ENCODE measurements at regions not wholly inside any gene's neighbourhood (a gene's known extent, or its start where the extent isn't known, plus 50 kb on each side); places are given as distances from the start of the nearest gene placed in this dataset.

GRCh38 chr5:2660315-2660714, 91.2 kb downstream of the IRX2 start:
- intact Hi-C loops (cut with DNase I) = no loop called here
- ATAC-seq = no peak
- Histone ChIP-seq H3K27ac (no peak overlapping the region), H3K36me3 (no peaks in the 10 kb centered on the region), H3K27me3 (no peaks in the 10 kb centered on the region), H3K4me1 (no peaks in the 10 kb centered on the region), H3K9me3 (no peaks in the 10 kb centered on the region), H3K4me3 (no peak overlapping the region)
- WGBS, 2 donors = 6 to 11% methylated on average over 8 of the region's 8 CpGs
- no peak for DNase-seq
- TF ChIP-seq CTCF (IDR thresholded peaks at IDR 0.05) = no peak
- no peak for FAIRE-seq

- Histone ChIP-seq H3K27me3 (peaks cover 0 to 4% (median 0%) of the 10 kb centered on the region in 4 donors), H3K36me3 (no peaks in the 10 kb centered on the region), H3K4me3 (no peak overlapping the region), H3K27ac (no peak overlapping the region), H3K4me1 (no peaks in the 10 kb centered on the region), H3K9me3 (no peaks in the 10 kb centered on the region)
- DNase-seq = no peak
- WGBS, 2 donors = 41 to 48% methylated on average over 18 of the region's 18 CpGs
- TF ChIP-seq CTCF (IDR thresholded peaks at IDR 0.05) = no peak
- intact Hi-C loops (cut with DNase I) = no loop called here
- ATAC-seq = no peak
- FAIRE-seq = no peak
These were observed 92.5 kb downstream of the IRX2 start for GRCh38 chr5:2658881-2659470.

DNA sequence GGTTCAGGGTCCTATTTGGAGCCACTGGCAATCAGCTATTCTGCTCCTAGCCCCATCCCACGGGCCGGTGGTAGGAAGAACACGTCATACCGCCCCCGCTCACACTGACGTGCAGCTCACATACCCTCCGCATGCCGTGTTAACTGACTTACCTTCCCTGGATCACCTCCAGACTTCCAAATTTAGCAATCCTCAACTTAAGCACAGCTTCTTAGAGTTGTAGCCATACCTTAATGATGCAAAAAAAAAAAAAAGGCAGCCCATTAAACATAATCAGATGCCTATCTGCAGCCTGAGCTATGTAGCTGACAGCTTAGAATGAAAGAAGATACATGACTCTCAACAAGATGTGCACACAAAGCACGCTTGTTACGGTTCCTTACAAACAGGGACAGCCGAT, 93.0 kb downstream of the IRX2 start:
- no peak for TF ChIP-seq CTCF (IDR thresholded peaks at IDR 0.05)
- Histone ChIP-seq H3K36me3 (no peaks in the 10 kb centered on the region), H3K4me3 (no peak overlapping the region), H3K4me1 (no peaks in the 10 kb centered on the region), H3K27ac (no peak overlapping the region), H3K9me3 (no peaks in the 10 kb centered on the region), H3K27me3 (peaks cover 0 to 4% (median 0%) of the 10 kb centered on the region in 4 donors)
- 60 to 61% methylated on average over 11 of the region's 11 CpGs for WGBS, 2 donors
- ATAC-seq (no peak), FAIRE-seq (no peak), DNase-seq (no peak)
- intact Hi-C loops (cut with DNase I) = no loop called here

DNA sequence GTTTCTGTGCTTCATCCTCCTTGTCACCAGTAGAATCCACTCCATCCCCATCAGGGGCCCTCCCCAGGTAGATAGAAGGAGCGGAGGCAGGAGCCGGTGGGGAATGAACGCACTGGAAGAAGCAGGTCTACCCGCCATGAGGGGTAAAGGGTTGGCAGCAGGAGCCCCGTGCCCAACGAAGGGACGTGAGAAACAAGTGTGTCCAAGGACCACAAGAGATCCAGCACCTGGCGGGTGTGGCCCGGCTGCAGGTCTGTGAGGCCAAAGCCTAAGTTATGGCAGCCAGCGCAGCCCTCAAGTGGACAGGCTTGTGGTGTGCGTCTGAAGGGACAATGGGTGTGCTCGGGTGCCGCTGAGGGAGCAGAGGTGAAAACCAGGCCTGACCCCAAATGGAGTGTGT, 94.3 kb downstream of the IRX2 start:
- DNase-seq (no peak), FAIRE-seq (no peak), ATAC-seq (no peak)
- no peak overlapping the region for H3K4me3 ChIP-seq
- no peak for TF ChIP-seq CTCF (IDR thresholded peaks at IDR 0.05)
- 66 to 77% methylated on average over 13 of the region's 13 CpGs for WGBS, 2 donors
- intact Hi-C loops (cut with DNase I) = no loop called here
- no peak overlapping the region for H3K27ac ChIP-seq
- H3K36me3 ChIP-seq = no peaks in the 10 kb centered on the region
- H3K27me3 ChIP-seq = peaks cover 0 to 4% (median 1%) of the 10 kb centered on the region in 4 donors
- H3K9me3 ChIP-seq = no peaks in the 10 kb centered on the region
- no peaks in the 10 kb centered on the region for H3K4me1 ChIP-seq

GRCh38 chr5:2656206-2656605, 95.3 kb downstream of the IRX2 start:
- H3K36me3 ChIP-seq = no peaks in the 10 kb centered on the region
- ATAC-seq = no peak

More at GRCh38 chr5:2656206-2656605, 95.3 kb downstream of the IRX2 start:
- Histone ChIP-seq H3K27ac (no peak overlapping the region), H3K27me3 (peaks cover 0 to 8% (median 1%) of the 10 kb centered on the region in 4 donors), H3K4me3 (no peak overlapping the region), H3K4me1 (no peaks in the 10 kb centered on the region), H3K9me3 (no peaks in the 10 kb centered on the region)
- no peak for TF ChIP-seq CTCF (IDR thresholded peaks at IDR 0.05)
- DNase-seq = no peak
- 50 to 66% methylated on average over 11 of the region's 11 CpGs for WGBS, 2 donors
- intact Hi-C loops (cut with DNase I) = no loop called here
- no peak for FAIRE-seq
